Muscle of leg (tissue), 3 donors: ENCODE measurements at regions not wholly inside any gene's neighbourhood (a gene's known extent, or its start where the extent isn't known, plus 50 kb on each side); places are given as distances from the start of the nearest gene placed in this dataset.
"Not testable (repeated sequence)": the region's sequence is repeated elsewhere in the genome, so short reads cannot be mapped to it uniquely, and the experiment has no call there.

Source experiments
- DNase-seq: peaks from one replicate; pipeline ENCODE4 v3.0.0; 2013
- H3K27ac ChIP-seq: one replicate; pipeline ENCODE4 v1.5.1; 2013; ENCODE audit warnings: mild to moderate bottlenecking, low read length, control low read depth
- H3K27me3 ChIP-seq: one replicate; pipeline ENCODE4 v1.6.1; 2013; ENCODE audit warnings: low read length; ENCODE audit not compliant: control insufficient read depth, insufficient read depth
- H3K36me3 ChIP-seq: one replicate; pipeline ENCODE4 v1.6.1; 2013; ENCODE audit warnings: low read length; ENCODE audit not compliant: control insufficient read depth, insufficient read depth
- H3K4me1 ChIP-seq: one replicate; pipeline ENCODE4 v1.6.1; 2013; ENCODE audit warnings: low read length; ENCODE audit not compliant: control insufficient read depth, insufficient read depth
- H3K4me3 ChIP-seq: one replicate; pipeline ENCODE4 v1.5.1; 2013; ENCODE audit warnings: low read length, control low read depth
- H3K9me3 ChIP-seq: replicated peaks from 2 replicates; pipeline ENCODE4 v1.6.1; 2013; ENCODE audit warnings: low read depth, low read length; ENCODE audit not compliant: control insufficient read depth
- WGBS: methylation state at CpG from one replicate; pipeline ENCODE4 v1.1.5; 2013; ENCODE audit warnings: missing lambda C conversion rate; ENCODE audit not compliant: insufficient coverage; 5-methylcytosine and 5-hydroxymethylcytosine counted together

- H3K4me3 ChIP-seq, result no peak overlapping the region
- no peak for DNase-seq
- no peaks in the 10 kb centered on the region for H3K4me1 ChIP-seq
- H3K27me3 ChIP-seq, result no peaks in the 10 kb centered on the region
- 64% methylated on average over 1 of the region's 1 CpG for WGBS
- no peaks in the 10 kb centered on the region for H3K36me3 ChIP-seq
- peaks cover 9% of the 10 kb centered on the region for H3K9me3 ChIP-seq
- no peak overlapping the region for H3K27ac ChIP-seq
Measured at GRCh38 chr21:17191346-17191993, 321.4 kb upstream of the CXADR start.

GRCh38 chr21:17195351-17195750 is 317.5 kb upstream of the CXADR start:
- WGBS, result no CpG with 5 or more reads among the region's 1 CpG
- no peaks in the 10 kb centered on the region for H3K36me3 ChIP-seq
- peak; percentile 18 for DNase-seq
- no peaks in the 10 kb centered on the region for H3K4me1 ChIP-seq
- no peak overlapping the region for H3K27ac ChIP-seq
- no peak overlapping the region for H3K4me3 ChIP-seq
- peaks cover 9% of the 10 kb centered on the region for H3K9me3 ChIP-seq
- H3K27me3 ChIP-seq, result no peaks in the 10 kb centered on the region

GRCh38 chr21:17195976-17196375 is 316.9 kb upstream of the CXADR start:
- Histone ChIP-seq H3K4me1 (no peaks in the 10 kb centered on the region), H3K27ac (no peak overlapping the region), H3K36me3 (no peaks in the 10 kb centered on the region), H3K27me3 (no peaks in the 10 kb centered on the region), H3K9me3 (peaks cover 6% of the 10 kb centered on the region), H3K4me3 (no peak overlapping the region)
- peak; percentile 97 for DNase-seq
- no CpG with 5 or more reads among the region's 1 CpG for WGBS

- H3K27ac ChIP-seq, result peak overlapping the region; percentile 25
Measured at GRCh38 chr21:17196623-17197022, 316.2 kb upstream of the CXADR start.

GRCh38 chr21:17197996-17198395 is 314.8 kb upstream of the CXADR start:
- peak; percentile 90 for DNase-seq

More at GRCh38 chr21:17196623-17197022, 316.2 kb upstream of the CXADR start:
- no peak overlapping the region for H3K4me3 ChIP-seq
- peak; percentile 42 for DNase-seq
- H3K9me3 ChIP-seq, result peaks cover 2% of the 10 kb centered on the region
- no CpG with 5 or more reads among the region's 2 CpGs for WGBS
- H3K4me1 ChIP-seq, result no peaks in the 10 kb centered on the region
- no peaks in the 10 kb centered on the region for H3K36me3 ChIP-seq
- H3K27me3 ChIP-seq, result no peaks in the 10 kb centered on the region

GRCh38 chr21:17200250-17200649 is 312.6 kb upstream of the CXADR start:
- Histone ChIP-seq H3K4me3 (no peak overlapping the region), H3K27me3 (no peaks in the 10 kb centered on the region), H3K27ac (no peak overlapping the region), H3K36me3 (no peaks in the 10 kb centered on the region), H3K4me1 (no peaks in the 10 kb centered on the region), H3K9me3 (no peaks in the 10 kb centered on the region)
- WGBS, result 100% methylated on average over 1 of the region's 2 CpGs
- DNase-seq, result no peak

More at GRCh38 chr21:17197996-17198395, 314.8 kb upstream of the CXADR start:
- Histone ChIP-seq H3K27ac (peak overlapping the region; percentile 15), H3K4me1 (no peaks in the 10 kb centered on the region), H3K27me3 (no peaks in the 10 kb centered on the region), H3K4me3 (no peak overlapping the region), H3K9me3 (no peaks in the 10 kb centered on the region), H3K36me3 (no peaks in the 10 kb centered on the region)
- no CpG with 5 or more reads among the region's 1 CpG for WGBS

DNA sequence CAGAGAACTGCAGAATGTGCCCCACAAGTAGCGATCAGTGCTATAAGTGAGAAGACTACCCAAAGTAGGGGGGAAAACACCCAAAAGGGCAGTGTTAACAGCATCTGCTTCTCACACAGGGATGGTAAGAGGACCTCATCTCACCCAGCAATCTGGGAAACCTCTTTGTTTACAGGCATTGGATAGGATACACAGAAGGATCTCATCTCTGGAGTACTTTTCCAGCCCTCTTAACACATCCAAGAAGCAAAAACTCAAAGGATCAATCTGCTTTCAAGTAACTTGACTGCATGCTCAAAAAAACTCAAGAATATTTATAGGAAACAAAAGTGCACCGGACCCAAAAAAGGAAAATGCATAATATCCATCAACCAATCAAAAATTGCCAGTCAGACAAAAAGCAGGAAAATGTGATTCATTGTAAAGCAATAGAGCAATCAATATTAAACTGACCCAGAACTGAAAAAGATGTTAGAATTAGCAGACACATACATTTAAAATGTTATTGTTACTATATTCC is 311.0 kb upstream of the CXADR start:
- no peaks in the 10 kb centered on the region for H3K27me3 ChIP-seq
- no CpG with 5 or more reads among the region's 2 CpGs for WGBS
- no peak overlapping the region for H3K4me3 ChIP-seq
- peak overlapping the region; percentile 40 for H3K27ac ChIP-seq
- DNase-seq, result peak; percentile 86
- H3K36me3 ChIP-seq, result no peaks in the 10 kb centered on the region
- H3K9me3 ChIP-seq, result no peaks in the 10 kb centered on the region
- no peaks in the 10 kb centered on the region for H3K4me1 ChIP-seq

DNA sequence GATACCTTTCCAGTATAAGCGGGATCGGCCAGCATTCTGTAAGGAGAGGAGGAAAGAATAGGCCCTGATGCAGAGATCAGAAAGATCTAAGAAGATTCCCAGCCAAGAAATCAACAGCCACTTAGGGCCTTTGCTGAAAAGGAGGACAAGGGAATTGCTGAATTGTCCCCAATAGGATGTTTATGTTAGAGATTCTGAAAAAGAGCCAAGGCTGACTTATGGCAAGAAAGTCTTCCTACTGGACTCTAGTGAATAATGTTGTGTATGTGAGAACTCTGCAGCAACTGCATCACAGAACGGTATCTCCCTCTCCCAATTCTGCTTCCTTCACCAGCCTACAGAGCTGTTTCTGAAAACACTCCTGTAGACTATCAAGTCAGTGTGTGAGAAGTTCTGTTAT is 298.0 kb upstream of the CXADR start:
- no CpG with 5 or more reads among the region's 3 CpGs for WGBS
- Histone ChIP-seq H3K4me1 (no peaks in the 10 kb centered on the region), H3K27ac (no peak overlapping the region), H3K36me3 (no peaks in the 10 kb centered on the region), H3K27me3 (no peaks in the 10 kb centered on the region), H3K9me3 (no peaks in the 10 kb centered on the region), H3K4me3 (no peak overlapping the region)
- DNase-seq, result peak; percentile 30

GRCh38 chr21:17219050-17219449 is 293.8 kb upstream of the CXADR start:
- not testable (repeated sequence) for H3K4me3 ChIP-seq, H3K4me1 ChIP-seq, H3K27ac ChIP-seq, H3K36me3 ChIP-seq, H3K27me3 ChIP-seq, H3K9me3 ChIP-seq
- WGBS, result no CpG with 5 or more reads among the region's 1 CpG
- DNase-seq, result peak; percentile 11

GRCh38 chr21:17231124-17231523 is 281.7 kb upstream of the CXADR start:
- no peak for DNase-seq
- Histone ChIP-seq H3K9me3 (peaks cover 8% of the 10 kb centered on the region), H3K36me3 (no peaks in the 10 kb centered on the region), H3K27me3 (no peaks in the 10 kb centered on the region), H3K4me1 (no peaks in the 10 kb centered on the region), H3K27ac (no peak overlapping the region), H3K4me3 (no peak overlapping the region)
- WGBS, result no CpG with 5 or more reads among the region's 2 CpGs

GRCh38 chr21:17231771-17232170 is 281.1 kb upstream of the CXADR start:
- DNase-seq, result peak; percentile 16
- Histone ChIP-seq H3K36me3 (no peaks in the 10 kb centered on the region), H3K4me3 (no peak overlapping the region), H3K9me3 (peaks cover 5% of the 10 kb centered on the region), H3K27ac (no peak overlapping the region), H3K27me3 (no peaks in the 10 kb centered on the region), H3K4me1 (no peaks in the 10 kb centered on the region)
- no CpG with 5 or more reads among the region's 3 CpGs for WGBS
